HL-60 (cell line): ENCODE measurements at regions not wholly inside any gene's neighbourhood (a gene's known extent, or its start where the extent isn't known, plus 50 kb on each side); places are given as distances from the start of the nearest gene placed in this dataset.

Experiments
- REST ChIP-seq: IDR thresholded peaks from 2 replicates; pipeline ENCODE4 v1.6.1; 2012; ENCODE audit warnings: low read depth; ENCODE audit not compliant: insufficient replicate concordance
- TF ChIP-seq, protein P1 (sequence below): IDR thresholded peaks from one replicate; pipeline ENCODE4 v1.5.1; 2011; ENCODE audit warnings: low read length, control low read depth, inconsistent platforms; ENCODE audit not compliant: insufficient read depth

DNA sequence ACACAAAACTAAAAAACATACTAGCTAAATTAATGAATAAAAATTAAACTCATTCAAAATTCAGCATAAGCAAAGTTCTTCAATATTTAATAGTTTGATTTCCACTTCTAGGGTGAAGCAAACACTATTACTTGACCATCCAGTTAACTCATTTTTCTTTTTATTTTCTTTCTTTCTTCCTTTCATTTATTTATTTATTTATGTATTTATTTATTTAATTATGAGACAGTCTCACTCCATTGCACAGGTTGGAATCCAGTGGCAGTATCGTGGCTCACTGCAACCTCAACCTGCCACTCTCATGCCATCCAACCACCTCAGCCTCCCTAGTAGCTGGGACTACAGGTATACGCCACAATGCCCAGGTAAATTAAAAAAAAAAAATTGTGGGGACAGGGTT lies 2069.5 kb downstream of the NCAM2 start:
- TF ChIP-seq REST = no peak
- TF ChIP-seq, protein P1, sequence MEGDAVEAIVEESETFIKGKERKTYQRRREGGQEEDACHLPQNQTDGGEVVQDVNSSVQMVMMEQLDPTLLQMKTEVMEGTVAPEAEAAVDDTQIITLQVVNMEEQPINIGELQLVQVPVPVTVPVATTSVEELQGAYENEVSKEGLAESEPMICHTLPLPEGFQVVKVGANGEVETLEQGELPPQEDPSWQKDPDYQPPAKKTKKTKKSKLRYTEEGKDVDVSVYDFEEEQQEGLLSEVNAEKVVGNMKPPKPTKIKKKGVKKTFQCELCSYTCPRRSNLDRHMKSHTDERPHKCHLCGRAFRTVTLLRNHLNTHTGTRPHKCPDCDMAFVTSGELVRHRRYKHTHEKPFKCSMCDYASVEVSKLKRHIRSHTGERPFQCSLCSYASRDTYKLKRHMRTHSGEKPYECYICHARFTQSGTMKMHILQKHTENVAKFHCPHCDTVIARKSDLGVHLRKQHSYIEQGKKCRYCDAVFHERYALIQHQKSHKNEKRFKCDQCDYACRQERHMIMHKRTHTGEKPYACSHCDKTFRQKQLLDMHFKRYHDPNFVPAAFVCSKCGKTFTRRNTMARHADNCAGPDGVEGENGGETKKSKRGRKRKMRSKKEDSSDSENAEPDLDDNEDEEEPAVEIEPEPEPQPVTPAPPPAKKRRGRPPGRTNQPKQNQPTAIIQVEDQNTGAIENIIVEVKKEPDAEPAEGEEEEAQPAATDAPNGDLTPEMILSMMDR = no peak
